HCT116 (cell line): ENCODE measurements at regions not wholly inside any gene's neighbourhood (a gene's known extent, or its start where the extent isn't known, plus 50 kb on each side); places are given as distances from the start of the nearest gene placed in this dataset.

Experiments used
- CEBPB ChIP-seq: IDR thresholded peaks from 2 replicates; pipeline ENCODE4 v1.6.1; 2012; ENCODE audit warnings: low read depth
- EGR1 ChIP-seq: IDR thresholded peaks from 2 replicates; pipeline ENCODE4 v1.6.1; 2012; ENCODE audit warnings: low read depth
- ELF1 ChIP-seq: IDR thresholded peaks from 2 replicates; pipeline ENCODE4 v1.6.1; 2012; ENCODE audit warnings: low read depth, borderline replicate concordance
- EZH2 ChIP-seq: fragments of 200-600 bp; sonication (generic); IDR thresholded peaks from 2 replicates; pipeline ENCODE4 v1.6.1; 2017; ENCODE audit warnings: antibody characterized with exemption, mixed run types
- JUND ChIP-seq: IDR thresholded peaks from 2 replicates; pipeline ENCODE4 v1.6.1; 2012
- POLR2A ChIP-seq: IDR thresholded peaks from 2 replicates; pipeline ENCODE4 v1.7.0; 2011; ENCODE audit warnings: borderline replicate concordance; ENCODE audit not compliant: insufficient read depth, insufficient read length; ENCODE audit errors: extremely low read depth
- POLR2AphosphoS5 ChIP-seq: IDR thresholded peaks from 2 replicates; pipeline ENCODE4 v1.6.1; 2011; ENCODE audit warnings: mild to moderate bottlenecking, low read depth, low read length, moderate library complexity
- SRF ChIP-seq: IDR thresholded peaks from 2 replicates; pipeline ENCODE4 v1.6.1; 2012; ENCODE audit warnings: low read depth
- TCF7L2 ChIP-seq: IDR thresholded peaks from 2 replicates; pipeline ENCODE4 v1.7.0; 2011; ENCODE audit warnings: borderline replicate concordance, inconsistent platforms; ENCODE audit not compliant: insufficient read depth, insufficient read length; ENCODE audit errors: extremely low read depth
- TF ChIP-seq, protein P1 (sequence below), 3 experiments: fragments of 200-600 bp in 1 of 3; sonication (generic) in 1 of 3; IDR thresholded peaks in 2 of 3; conservative IDR thresholded peaks in 1 of 3; 2 replicates each; pipeline ENCODE4 v1.5.1; 2012 to 2017; ENCODE audit warnings: low read depth in 2 of 3, low read length in 2 of 3, antibody characterized with exemption in 1 of 3, borderline replicate concordance in 1 of 3, control low read depth in 1 of 3, mild to moderate bottlenecking in 1 of 3, mixed read lengths in 1 of 3, mixed run types in 1 of 3, moderate library complexity in 1 of 3; ENCODE audit not compliant: insufficient read depth in 1 of 3
- TF ChIP-seq, protein P2 (sequence below): IDR thresholded peaks from 2 replicates; pipeline ENCODE4 v1.6.1; 2012; ENCODE audit warnings: low read depth
- TF ChIP-seq, protein P3 (sequence below): IDR thresholded peaks from 2 replicates; pipeline ENCODE4 v1.6.1; 2012

DNA sequence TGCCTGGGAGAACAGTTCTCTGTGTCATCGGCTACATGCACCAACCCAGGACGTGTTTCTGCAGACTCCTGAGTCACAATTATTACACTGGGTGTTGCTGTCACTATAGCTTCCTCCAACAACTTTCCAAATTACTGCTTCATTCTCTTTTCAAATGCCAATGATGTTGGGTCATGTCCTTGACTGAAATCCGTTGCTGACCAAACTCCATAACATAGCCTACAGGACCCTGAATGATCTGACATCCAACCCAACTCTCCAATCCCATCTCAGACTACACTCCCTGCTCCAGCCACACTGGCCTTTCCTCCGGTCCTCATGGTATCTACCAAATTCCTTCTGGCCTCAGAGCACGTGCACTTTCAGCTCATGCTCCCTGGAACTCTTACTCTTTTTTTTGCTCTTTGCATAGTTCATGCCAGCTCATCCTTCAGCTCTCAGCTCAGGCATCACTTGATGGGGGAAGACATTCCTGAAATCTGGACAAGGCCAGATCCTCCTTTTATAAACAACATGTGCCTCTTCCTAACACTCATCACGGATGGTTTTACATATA is 108.8 kb upstream of the PTPRG start:
- no peak for TF ChIP-seq EZH2
- TF ChIP-seq, protein P1, sequence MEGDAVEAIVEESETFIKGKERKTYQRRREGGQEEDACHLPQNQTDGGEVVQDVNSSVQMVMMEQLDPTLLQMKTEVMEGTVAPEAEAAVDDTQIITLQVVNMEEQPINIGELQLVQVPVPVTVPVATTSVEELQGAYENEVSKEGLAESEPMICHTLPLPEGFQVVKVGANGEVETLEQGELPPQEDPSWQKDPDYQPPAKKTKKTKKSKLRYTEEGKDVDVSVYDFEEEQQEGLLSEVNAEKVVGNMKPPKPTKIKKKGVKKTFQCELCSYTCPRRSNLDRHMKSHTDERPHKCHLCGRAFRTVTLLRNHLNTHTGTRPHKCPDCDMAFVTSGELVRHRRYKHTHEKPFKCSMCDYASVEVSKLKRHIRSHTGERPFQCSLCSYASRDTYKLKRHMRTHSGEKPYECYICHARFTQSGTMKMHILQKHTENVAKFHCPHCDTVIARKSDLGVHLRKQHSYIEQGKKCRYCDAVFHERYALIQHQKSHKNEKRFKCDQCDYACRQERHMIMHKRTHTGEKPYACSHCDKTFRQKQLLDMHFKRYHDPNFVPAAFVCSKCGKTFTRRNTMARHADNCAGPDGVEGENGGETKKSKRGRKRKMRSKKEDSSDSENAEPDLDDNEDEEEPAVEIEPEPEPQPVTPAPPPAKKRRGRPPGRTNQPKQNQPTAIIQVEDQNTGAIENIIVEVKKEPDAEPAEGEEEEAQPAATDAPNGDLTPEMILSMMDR (IDR thresholded peaks at IDR 0.05 in 2 of 3, conservative IDR thresholded peaks at IDR 0.05 in 1 of 3; ENCODE audit: borderline replicate concordance in 1 of 3, insufficient read depth in 1 of 3, low read depth in 2 of 3, low read length in 2 of 3), result no peak
- TF ChIP-seq POLR2AphosphoS5, result no peak
- TF ChIP-seq, protein P2, sequence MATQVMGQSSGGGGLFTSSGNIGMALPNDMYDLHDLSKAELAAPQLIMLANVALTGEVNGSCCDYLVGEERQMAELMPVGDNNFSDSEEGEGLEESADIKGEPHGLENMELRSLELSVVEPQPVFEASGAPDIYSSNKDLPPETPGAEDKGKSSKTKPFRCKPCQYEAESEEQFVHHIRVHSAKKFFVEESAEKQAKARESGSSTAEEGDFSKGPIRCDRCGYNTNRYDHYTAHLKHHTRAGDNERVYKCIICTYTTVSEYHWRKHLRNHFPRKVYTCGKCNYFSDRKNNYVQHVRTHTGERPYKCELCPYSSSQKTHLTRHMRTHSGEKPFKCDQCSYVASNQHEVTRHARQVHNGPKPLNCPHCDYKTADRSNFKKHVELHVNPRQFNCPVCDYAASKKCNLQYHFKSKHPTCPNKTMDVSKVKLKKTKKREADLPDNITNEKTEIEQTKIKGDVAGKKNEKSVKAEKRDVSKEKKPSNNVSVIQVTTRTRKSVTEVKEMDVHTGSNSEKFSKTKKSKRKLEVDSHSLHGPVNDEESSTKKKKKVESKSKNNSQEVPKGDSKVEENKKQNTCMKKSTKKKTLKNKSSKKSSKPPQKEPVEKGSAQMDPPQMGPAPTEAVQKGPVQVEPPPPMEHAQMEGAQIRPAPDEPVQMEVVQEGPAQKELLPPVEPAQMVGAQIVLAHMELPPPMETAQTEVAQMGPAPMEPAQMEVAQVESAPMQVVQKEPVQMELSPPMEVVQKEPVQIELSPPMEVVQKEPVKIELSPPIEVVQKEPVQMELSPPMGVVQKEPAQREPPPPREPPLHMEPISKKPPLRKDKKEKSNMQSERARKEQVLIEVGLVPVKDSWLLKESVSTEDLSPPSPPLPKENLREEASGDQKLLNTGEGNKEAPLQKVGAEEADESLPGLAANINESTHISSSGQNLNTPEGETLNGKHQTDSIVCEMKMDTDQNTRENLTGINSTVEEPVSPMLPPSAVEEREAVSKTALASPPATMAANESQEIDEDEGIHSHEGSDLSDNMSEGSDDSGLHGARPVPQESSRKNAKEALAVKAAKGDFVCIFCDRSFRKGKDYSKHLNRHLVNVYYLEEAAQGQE, result no peak
- TF ChIP-seq SRF, result no peak
- TF ChIP-seq JUND, result no peak
- no peak for TF ChIP-seq TCF7L2
- TF ChIP-seq POLR2A, result no peak
- no peak for TF ChIP-seq CEBPB
- TF ChIP-seq EGR1, result no peak
- no peak for TF ChIP-seq ELF1
- TF ChIP-seq, protein P3, sequence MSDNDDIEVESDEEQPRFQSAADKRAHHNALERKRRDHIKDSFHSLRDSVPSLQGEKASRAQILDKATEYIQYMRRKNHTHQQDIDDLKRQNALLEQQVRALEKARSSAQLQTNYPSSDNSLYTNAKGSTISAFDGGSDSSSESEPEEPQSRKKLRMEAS, result no peak
